Thyroid gland (tissue), 4 donors: ENCODE measurements at regions not wholly inside any gene's neighbourhood (a gene's known extent, or its start where the extent isn't known, plus 50 kb on each side); places are given as distances from the start of the nearest gene placed in this dataset.

ENCODE experiments used
- CTCF ChIP-seq, 6 experiments: fragments of 200-600 bp in 3 of 6; fragments of 450-650 bp in 3 of 6; sonication (generic) in 3 of 6; IDR thresholded peaks; one replicate each; pipeline ENCODE4 v1.5.1; 2016 to 2019; ENCODE audit warnings: antibody characterized with exemption in 6 of 6, mild to moderate bottlenecking in 2 of 6, inconsistent platforms in 1 of 6, moderate library complexity in 1 of 6
- POLR2A ChIP-seq, 2 donors: fragments of 450-650 bp; IDR thresholded peaks; one replicate each; pipeline ENCODE4 v1.6.1; 2017; ENCODE audit warnings: antibody characterized with exemption in 2 of 2, mild to moderate bottlenecking in 2 of 2, moderate library complexity in 1 of 2

GRCh38 chr12:38201461-38202276, 114.9 kb upstream of the ALG10B start:
- TF ChIP-seq POLR2A (IDR thresholded peaks at IDR 0.05): no peak
- no peak for TF ChIP-seq CTCF (IDR thresholded peaks at IDR 0.05)
